ENCODE measurements at regions not wholly inside any gene's neighbourhood (a gene's known extent, or its start where the extent isn't known, plus 50 kb on each side); places are given as distances from the start of the nearest gene placed in this dataset.

GRCh38 chr2:108171657-108172056, 68.1 kb upstream of the SULT1C3 start:
- no peaks in the 10 kb centered on the region for H3K36me3 ChIP-seq (ENCODE audit: low read length)
- no peaks in the 10 kb centered on the region for H4K20me1 ChIP-seq (ENCODE audit: low read depth, low read length)
- no peaks in the 10 kb centered on the region for H3K9me3 ChIP-seq (ENCODE audit: insufficient read depth, low read length)
- TF ChIP-seq EZH2phosphoT487 (conservative IDR thresholded peaks at IDR 0.05; ENCODE audit: low read length) (no peak), CTCF (IDR thresholded peaks at IDR 0.05; ENCODE audit: insufficient read depth, low read length, poor library complexity, severe bottlenecking) (no peak)
- H2AFZ ChIP-seq (ENCODE audit: low read depth, low read length, severe bottlenecking): no peak overlapping the region
- H3F3A ChIP-seq (ENCODE audit: insufficient read depth): no peaks in the 10 kb centered on the region
- H3K27me3 ChIP-seq (ENCODE audit: low read length): no peaks in the 10 kb centered on the region
- no peak overlapping the region for H3K9ac ChIP-seq (ENCODE audit: low read length)
- H3K79me2 ChIP-seq (ENCODE audit: insufficient read depth, low read length): no peaks in the 10 kb centered on the region
- H3K4me3 ChIP-seq (ENCODE audit: insufficient read depth, low read length, poor library complexity, severe bottlenecking): no peak overlapping the region
- H3K27ac ChIP-seq (ENCODE audit: low read depth, low read length): no peak overlapping the region
- no peak overlapping the region for H3K4me2 ChIP-seq (ENCODE audit: low read depth, low read length, poor library complexity, severe bottlenecking)
- H3K9me2 ChIP-seq (replicated peaks; ENCODE audit: insufficient read depth, low read length): no peaks in the 10 kb centered on the region

- Histone ChIP-seq H3K4me3 (ENCODE audit: insufficient read depth, low read length, poor library complexity, severe bottlenecking) (no peak overlapping the region), H3F3A (ENCODE audit: insufficient read depth) (no peaks in the 10 kb centered on the region), H3K9ac (ENCODE audit: low read length) (no peak overlapping the region)
Measured at GRCh38 chr2:108182489-108182888, 57.3 kb upstream of the SULT1C3 start.

GRCh38 chr2:108184419-108184818, 55.3 kb upstream of the SULT1C3 start:
- no peaks in the 10 kb centered on the region for H3K9me2 ChIP-seq (replicated peaks; ENCODE audit: insufficient read depth, low read length)
- H3F3A ChIP-seq (ENCODE audit: insufficient read depth): no peaks in the 10 kb centered on the region
- H3K79me2 ChIP-seq (ENCODE audit: insufficient read depth, low read length): no peaks in the 10 kb centered on the region
- H3K9ac ChIP-seq (ENCODE audit: low read length): no peak overlapping the region
- no peaks in the 10 kb centered on the region for H3K36me3 ChIP-seq (ENCODE audit: low read length)
- H3K4me3 ChIP-seq (ENCODE audit: insufficient read depth, low read length, poor library complexity, severe bottlenecking): no peak overlapping the region
- no peak overlapping the region for H3K27ac ChIP-seq (ENCODE audit: low read depth, low read length)
- no peaks in the 10 kb centered on the region for H3K27me3 ChIP-seq (ENCODE audit: low read length)
- no peaks in the 10 kb centered on the region for H4K20me1 ChIP-seq (ENCODE audit: low read depth, low read length)
- H3K9me3 ChIP-seq (ENCODE audit: insufficient read depth, low read length): no peaks in the 10 kb centered on the region
- TF ChIP-seq EZH2phosphoT487 (conservative IDR thresholded peaks at IDR 0.05; ENCODE audit: low read length) (no peak), CTCF (IDR thresholded peaks at IDR 0.05; ENCODE audit: insufficient read depth, low read length, poor library complexity, severe bottlenecking) (peak; percentile 43)
- H2AFZ ChIP-seq (ENCODE audit: low read depth, low read length, severe bottlenecking): no peak overlapping the region
- H3K4me2 ChIP-seq (ENCODE audit: low read depth, low read length, poor library complexity, severe bottlenecking): no peak overlapping the region

More at GRCh38 chr2:108182489-108182888, 57.3 kb upstream of the SULT1C3 start:
- H2AFZ ChIP-seq (ENCODE audit: low read depth, low read length, severe bottlenecking): no peak overlapping the region
- H3K4me2 ChIP-seq (ENCODE audit: low read depth, low read length, poor library complexity, severe bottlenecking): no peak overlapping the region
- no peaks in the 10 kb centered on the region for H3K79me2 ChIP-seq (ENCODE audit: insufficient read depth, low read length)
- H4K20me1 ChIP-seq (ENCODE audit: low read depth, low read length): no peaks in the 10 kb centered on the region
- H3K36me3 ChIP-seq (ENCODE audit: low read length): no peaks in the 10 kb centered on the region
- no peaks in the 10 kb centered on the region for H3K9me3 ChIP-seq (ENCODE audit: insufficient read depth, low read length)
- TF ChIP-seq CTCF (IDR thresholded peaks at IDR 0.05; ENCODE audit: insufficient read depth, low read length, poor library complexity, severe bottlenecking) (peak; percentile 12), EZH2phosphoT487 (conservative IDR thresholded peaks at IDR 0.05; ENCODE audit: low read length) (no peak)
- no peaks in the 10 kb centered on the region for H3K9me2 ChIP-seq (replicated peaks; ENCODE audit: insufficient read depth, low read length)
- H3K27me3 ChIP-seq (ENCODE audit: low read length): no peaks in the 10 kb centered on the region
- H3K27ac ChIP-seq (ENCODE audit: low read depth, low read length): no peak overlapping the region

Measured in SU-DHL-6 (cell line).